Astrocyte (in vitro differentiated cells and primary cell): ENCODE measurements at regions not wholly inside any gene's neighbourhood (a gene's known extent, or its start where the extent isn't known, plus 50 kb on each side); places are given as distances from the start of the nearest gene placed in this dataset.

Source experiments
- DNase-seq: peaks from one replicate; pipeline ENCODE4 v3.0.0-alpha.2; 2010; ENCODE audit warnings: low read depth
- FAIRE-seq: peaks from 2 replicates; lab custom pipeline; 2011; peaks lifted over from hg19 to GRCh38; lab: Jason Lieb, UNC
- H2AFZ ChIP-seq: 2 replicates; pipeline ENCODE4 v1.6.0; 2012; ENCODE audit warnings: low read depth, low read length, inconsistent platforms
- H3K27ac ChIP-seq: 2 replicates; pipeline ENCODE4 v1.5.1; 2011; ENCODE audit warnings: low read depth, low read length, inconsistent platforms
- H3K27me3 ChIP-seq: 2 replicates; pipeline ENCODE4 v1.6.0; 2011; ENCODE audit warnings: low read length, inconsistent platforms; ENCODE audit not compliant: insufficient read depth
- H3K36me3 ChIP-seq: 2 replicates; pipeline ENCODE4 v1.5.1; 2011; ENCODE audit warnings: low read length, inconsistent platforms; ENCODE audit not compliant: insufficient read depth
- H3K4me1 ChIP-seq: 2 replicates; pipeline ENCODE4 v1.5.1; 2011; ENCODE audit warnings: low read length, inconsistent platforms; ENCODE audit not compliant: insufficient read depth
- H3K4me2 ChIP-seq: 2 replicates; pipeline ENCODE4 v1.6.0; 2012; ENCODE audit warnings: low read length, inconsistent platforms
- H3K4me3 ChIP-seq: 2 replicates; pipeline ENCODE4 v1.5.1; 2011; ENCODE audit warnings: low read depth, mild to moderate bottlenecking, low read length, inconsistent platforms; ENCODE audit not compliant: insufficient read depth
- H3K79me2 ChIP-seq: 2 replicates; pipeline ENCODE4 v1.6.0; 2012; ENCODE audit warnings: mild to moderate bottlenecking, low read length, inconsistent platforms; ENCODE audit not compliant: insufficient read depth
- H3K9ac ChIP-seq: 2 replicates; pipeline ENCODE4 v1.6.0; 2012; ENCODE audit warnings: mild to moderate bottlenecking, low read length, inconsistent platforms
- H3K9me3 ChIP-seq: 2 replicates; pipeline ENCODE4 v1.5.1; 2012; ENCODE audit warnings: low read depth, mild to moderate bottlenecking, low read length, inconsistent platforms; ENCODE audit not compliant: insufficient read depth
- H4K20me1 ChIP-seq: 2 replicates; pipeline ENCODE4 v1.6.0; 2012; ENCODE audit warnings: low read length, inconsistent platforms; ENCODE audit not compliant: insufficient read depth
- H3K27ac Mint-ChIP-seq: one replicate; pipeline ENCODE4 v1.8.0; 2021; ENCODE audit warnings: mild to moderate bottlenecking, mixed read lengths; ENCODE audit not compliant: unreplicated experiment
- H3K27me3 Mint-ChIP-seq: one replicate; pipeline ENCODE4 v1.8.0; 2021; ENCODE audit warnings: low read depth, mixed read lengths; ENCODE audit not compliant: unreplicated experiment
- H3K36me3 Mint-ChIP-seq: one replicate; pipeline ENCODE4 v1.8.0; 2021; ENCODE audit warnings: low read depth, mixed read lengths; ENCODE audit not compliant: unreplicated experiment
- H3K4me1 Mint-ChIP-seq: one replicate; pipeline ENCODE4 v1.8.0; 2021; ENCODE audit warnings: low read depth, mixed read lengths; ENCODE audit not compliant: unreplicated experiment
- H3K4me3 Mint-ChIP-seq: one replicate; pipeline ENCODE4 v1.8.0; 2021; ENCODE audit warnings: mild to moderate bottlenecking, moderate library complexity, mixed read lengths; ENCODE audit not compliant: unreplicated experiment
- H3K9me3 Mint-ChIP-seq: one replicate; pipeline ENCODE4 v1.8.0; 2021; ENCODE audit warnings: mild to moderate bottlenecking, mixed read lengths; ENCODE audit not compliant: unreplicated experiment
- EZH2 ChIP-seq: IDR thresholded peaks from 2 replicates; pipeline ENCODE4 v1.6.1; 2012; ENCODE audit warnings: mild to moderate bottlenecking, low read length, inconsistent platforms; ENCODE audit not compliant: insufficient read depth
- TF ChIP-seq, protein P1 (sequence below): IDR thresholded peaks from 2 replicates; pipeline ENCODE4 v1.5.1; 2011; ENCODE audit warnings: low read depth, mild to moderate bottlenecking, inconsistent platforms, low read length, moderate library complexity; ENCODE audit not compliant: insufficient read depth

DNA sequence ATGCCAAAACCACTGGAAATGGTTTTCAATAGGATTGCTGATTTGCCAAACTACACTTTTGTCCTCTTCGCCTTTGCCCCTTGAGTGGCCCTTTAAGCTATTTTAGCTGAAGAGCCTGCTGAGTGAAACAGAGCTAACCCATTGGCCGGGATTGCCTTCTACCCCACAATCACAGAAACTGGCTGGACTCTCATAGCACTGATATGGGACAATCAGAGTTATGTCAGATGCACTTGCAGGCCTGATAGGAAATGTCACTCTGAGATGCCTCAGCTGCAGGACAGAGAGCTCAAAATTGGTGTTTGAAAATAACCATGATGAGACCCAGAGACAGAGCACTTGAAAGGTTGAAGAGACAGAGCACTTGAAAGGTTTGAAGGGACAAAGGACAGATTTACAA is 354.4 kb downstream of the BRINP2 start:
- no peaks in the 10 kb centered on the region for H3K36me3 Mint-ChIP-seq
- Histone ChIP-seq H3K9me3 (no peaks in the 10 kb centered on the region), H3K36me3 (no peaks in the 10 kb centered on the region), H4K20me1 (no peaks in the 10 kb centered on the region), H3K4me1 (no peaks in the 10 kb centered on the region), H3K27ac (no peak overlapping the region), H2AFZ (no peak overlapping the region), H3K27me3 (no peaks in the 10 kb centered on the region), H3K4me2 (no peak overlapping the region), H3K9ac (no peak overlapping the region), H3K4me3 (no peak overlapping the region), H3K79me2 (no peaks in the 10 kb centered on the region)
- TF ChIP-seq, protein P1, sequence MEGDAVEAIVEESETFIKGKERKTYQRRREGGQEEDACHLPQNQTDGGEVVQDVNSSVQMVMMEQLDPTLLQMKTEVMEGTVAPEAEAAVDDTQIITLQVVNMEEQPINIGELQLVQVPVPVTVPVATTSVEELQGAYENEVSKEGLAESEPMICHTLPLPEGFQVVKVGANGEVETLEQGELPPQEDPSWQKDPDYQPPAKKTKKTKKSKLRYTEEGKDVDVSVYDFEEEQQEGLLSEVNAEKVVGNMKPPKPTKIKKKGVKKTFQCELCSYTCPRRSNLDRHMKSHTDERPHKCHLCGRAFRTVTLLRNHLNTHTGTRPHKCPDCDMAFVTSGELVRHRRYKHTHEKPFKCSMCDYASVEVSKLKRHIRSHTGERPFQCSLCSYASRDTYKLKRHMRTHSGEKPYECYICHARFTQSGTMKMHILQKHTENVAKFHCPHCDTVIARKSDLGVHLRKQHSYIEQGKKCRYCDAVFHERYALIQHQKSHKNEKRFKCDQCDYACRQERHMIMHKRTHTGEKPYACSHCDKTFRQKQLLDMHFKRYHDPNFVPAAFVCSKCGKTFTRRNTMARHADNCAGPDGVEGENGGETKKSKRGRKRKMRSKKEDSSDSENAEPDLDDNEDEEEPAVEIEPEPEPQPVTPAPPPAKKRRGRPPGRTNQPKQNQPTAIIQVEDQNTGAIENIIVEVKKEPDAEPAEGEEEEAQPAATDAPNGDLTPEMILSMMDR: no peak
- TF ChIP-seq EZH2: no peak
- no peak overlapping the region for H3K27ac Mint-ChIP-seq
- peaks cover 8% of the 10 kb centered on the region for H3K27me3 Mint-ChIP-seq
- no peaks in the 10 kb centered on the region for H3K9me3 Mint-ChIP-seq
- DNase-seq (no peak), FAIRE-seq (no peak)
- H3K4me1 Mint-ChIP-seq: no peaks in the 10 kb centered on the region
- no peak overlapping the region for H3K4me3 Mint-ChIP-seq

DNA sequence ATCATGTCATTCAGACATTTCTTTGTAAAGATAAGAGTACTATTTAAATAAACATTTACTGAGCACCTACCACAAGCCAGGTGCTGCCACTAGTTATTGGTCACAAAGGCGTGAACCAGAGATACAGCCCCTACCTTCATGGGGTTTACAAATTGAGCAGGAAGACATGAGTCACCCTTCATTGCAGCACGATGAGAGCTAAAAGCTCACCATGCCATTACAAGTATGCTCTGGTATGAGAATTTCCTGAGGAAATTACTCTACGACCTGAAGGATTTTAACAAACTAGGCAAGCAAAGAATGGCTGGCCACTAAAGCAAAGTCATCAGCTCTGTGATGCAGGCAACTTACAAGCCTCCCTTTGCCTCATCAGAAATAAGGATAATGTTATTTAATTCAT is 346.8 kb downstream of the BRINP2 start:
- DNase-seq (peak; percentile 75), FAIRE-seq (no peak)
- peaks cover 2% of the 10 kb centered on the region for H3K27me3 Mint-ChIP-seq
- H3K4me3 Mint-ChIP-seq: no peak overlapping the region
- Histone ChIP-seq H3K36me3 (no peaks in the 10 kb centered on the region), H2AFZ (no peak overlapping the region), H3K27me3 (no peaks in the 10 kb centered on the region), H3K9me3 (no peaks in the 10 kb centered on the region), H3K79me2 (no peaks in the 10 kb centered on the region), H4K20me1 (no peaks in the 10 kb centered on the region), H3K9ac (no peak overlapping the region), H3K4me2 (no peak overlapping the region), H3K27ac (no peak overlapping the region), H3K4me3 (no peak overlapping the region), H3K4me1 (no peaks in the 10 kb centered on the region)
- TF ChIP-seq EZH2: no peak
- TF ChIP-seq, protein P1: no peak
- peaks cover 6% of the 10 kb centered on the region for H3K4me1 Mint-ChIP-seq
- H3K36me3 Mint-ChIP-seq: no peaks in the 10 kb centered on the region
- H3K9me3 Mint-ChIP-seq: no peaks in the 10 kb centered on the region
- peak overlapping the region; percentile 87 for H3K27ac Mint-ChIP-seq

DNA sequence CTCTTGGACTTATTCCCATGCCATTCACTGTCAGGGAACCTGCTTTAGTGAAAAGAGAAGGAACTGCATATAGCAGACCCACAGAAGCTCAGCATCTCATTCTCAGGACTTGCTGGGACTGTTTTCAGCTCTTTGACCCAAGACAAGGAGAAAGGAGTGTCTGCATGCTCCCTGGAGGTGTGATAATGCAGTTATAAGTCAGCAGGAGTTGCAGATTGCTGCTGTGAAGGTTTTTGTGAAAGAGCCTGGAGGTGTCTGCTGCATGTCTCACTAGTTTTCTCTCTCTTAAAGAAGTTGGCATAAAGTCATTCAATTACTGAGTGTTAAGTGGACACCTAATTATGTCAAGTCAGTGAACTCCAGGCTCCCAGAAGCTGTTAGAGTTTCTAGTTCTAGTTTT is 343.4 kb downstream of the BRINP2 start:
- no peak for TF ChIP-seq EZH2
- TF ChIP-seq, protein P1: no peak
- Mint-ChIP-seq H3K4me3 (no peak overlapping the region), H3K27ac (no peak overlapping the region), H3K27me3 (no peaks in the 10 kb centered on the region), H3K9me3 (no peaks in the 10 kb centered on the region), H3K4me1 (peaks cover 6% of the 10 kb centered on the region), H3K36me3 (no peaks in the 10 kb centered on the region)
- FAIRE-seq: no peak
- no peaks in the 10 kb centered on the region for H3K9me3 ChIP-seq
- no peaks in the 10 kb centered on the region for H4K20me1 ChIP-seq
- no peak overlapping the region for H3K4me3 ChIP-seq
- no peak overlapping the region for H2AFZ ChIP-seq
- no peak overlapping the region for H3K4me2 ChIP-seq
- H3K36me3 ChIP-seq: no peaks in the 10 kb centered on the region
- no peak for DNase-seq
- no peak overlapping the region for H3K9ac ChIP-seq
- no peaks in the 10 kb centered on the region for H3K4me1 ChIP-seq
- no peaks in the 10 kb centered on the region for H3K27me3 ChIP-seq
- H3K27ac ChIP-seq: no peak overlapping the region
- H3K79me2 ChIP-seq: no peaks in the 10 kb centered on the region
